ENCODE measurements at regions not wholly inside any gene's neighbourhood (a gene's known extent, or its start where the extent isn't known, plus 50 kb on each side); places are given as distances from the start of the nearest gene placed in this dataset.

GRCh38 chr10:93204494-93205485 is 131.1 kb downstream of the CYP26A1 start:
- DNase-seq (ENCODE audit: low read depth) = no peak
- no peak overlapping the region for H3K4me3 ChIP-seq (ENCODE audit: control insufficient read depth, low read depth, low read length)
- no peak for TF ChIP-seq CTCF (conservative IDR thresholded peaks at IDR 0.05; ENCODE audit: control insufficient read depth, insufficient read depth, low read depth, low read length)

GRCh38 chr10:93206652-93207051 is 133.0 kb downstream of the CYP26A1 start:
- TF ChIP-seq CTCF (conservative IDR thresholded peaks at IDR 0.05; ENCODE audit: control insufficient read depth, insufficient read depth, low read depth, low read length) = no peak
- H3K4me3 ChIP-seq (ENCODE audit: control insufficient read depth, low read depth, low read length) = no peak overlapping the region
- no peak for DNase-seq (ENCODE audit: low read depth)

- no peak for TF ChIP-seq CTCF (conservative IDR thresholded peaks at IDR 0.05; ENCODE audit: control insufficient read depth, insufficient read depth, low read depth, low read length)
- H3K4me3 ChIP-seq (ENCODE audit: control insufficient read depth, low read depth, low read length) = no peak overlapping the region
- DNase-seq (ENCODE audit: low read depth) = peak; percentile 53
Measured at GRCh38 chr10:93208717-93209464, 135.2 kb downstream of the CYP26A1 start.

- DNase-seq (ENCODE audit: low read depth) = no peak
- TF ChIP-seq CTCF (conservative IDR thresholded peaks at IDR 0.05; ENCODE audit: control insufficient read depth, insufficient read depth, low read depth, low read length) = no peak
- no peak overlapping the region for H3K4me3 ChIP-seq (ENCODE audit: control insufficient read depth, low read depth, low read length)
Measured at GRCh38 chr10:93211991-93212390, 138.3 kb downstream of the CYP26A1 start.

DNA sequence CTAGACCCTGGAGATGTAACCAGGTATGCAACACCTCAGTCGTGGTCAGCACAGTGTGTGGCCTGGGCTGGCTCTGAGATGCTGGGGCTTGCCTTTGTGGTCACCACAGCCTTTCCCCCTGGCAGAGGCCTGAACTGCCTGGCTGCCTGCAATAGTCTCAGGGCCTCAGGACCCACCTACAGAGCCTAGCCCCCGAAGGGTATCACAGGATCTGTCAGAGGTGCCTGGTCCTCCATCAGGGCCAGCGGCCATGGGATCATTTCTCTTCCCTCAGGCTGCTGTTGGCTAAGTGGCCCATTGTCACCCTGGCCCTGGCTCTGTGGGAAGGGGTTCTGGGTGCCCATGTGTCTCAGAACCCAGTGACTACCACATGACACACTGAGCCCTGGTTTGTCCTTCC is 141.6 kb downstream of the CYP26A1 start:
- TF ChIP-seq CTCF (conservative IDR thresholded peaks at IDR 0.05; ENCODE audit: control insufficient read depth, insufficient read depth, low read depth, low read length) = no peak
- H3K4me3 ChIP-seq (ENCODE audit: control insufficient read depth, low read depth, low read length) = no peak overlapping the region
- DNase-seq (ENCODE audit: low read depth) = no peak

GRCh38 chr10:93216341-93216985 is 142.8 kb downstream of the CYP26A1 start:
- TF ChIP-seq CTCF (conservative IDR thresholded peaks at IDR 0.05; ENCODE audit: control insufficient read depth, insufficient read depth, low read depth, low read length) = no peak
- H3K4me3 ChIP-seq (ENCODE audit: control insufficient read depth, low read depth, low read length) = no peak overlapping the region
- DNase-seq (ENCODE audit: low read depth) = no peak
